HepG2 (cell line): ENCODE measurements at regions not wholly inside any gene's neighbourhood (a gene's known extent, or its start where the extent isn't known, plus 50 kb on each side); places are given as distances from the start of the nearest gene placed in this dataset.

ENCODE experiments used
- ARHGAP35 ChIP-seq: sonication (generic); formaldehyde crosslinking; IDR thresholded peaks from 2 replicates; pipeline ENCODE4 v1.9.0; 2022; ENCODE audit warnings: mild to moderate bottlenecking, inconsistent platforms, moderate library complexity, missing genetic modification reagents, borderline replicate concordance
- ATF7 ChIP-seq, 2 experiments: fragments of 450-650 bp in 1 of 2; sonication (generic) in 1 of 2; formaldehyde crosslinking in 1 of 2; IDR thresholded peaks; 2 replicates each; pipeline versions ENCODE4 v1.4.0 to v1.6.1; 2016 to 2020; ENCODE audit warnings: antibody characterized with exemption in 1 of 2, mild to moderate bottlenecking in 1 of 2, missing genetic modification reagents in 1 of 2
- DNMT3B ChIP-seq: conservative IDR thresholded peaks from 2 replicates; pipeline ENCODE4 v1.6.1; 2016; ENCODE audit warnings: missing biosample characterization, control low read depth
- ELF3 ChIP-seq: IDR thresholded peaks from 2 replicates; pipeline ENCODE4 v1.6.1; 2016; ENCODE audit warnings: missing genetic modification reagents, missing compliant biosample characterization
- ESRRA ChIP-seq: sonication (generic); formaldehyde crosslinking; IDR thresholded peaks from 2 replicates; pipeline ENCODE4 v1.5.1; 2020; ENCODE audit warnings: mild to moderate bottlenecking, low read depth, missing genetic modification reagents
- GPN1 ChIP-seq: sonication (generic); formaldehyde crosslinking; IDR thresholded peaks from 2 replicates; pipeline ENCODE4 v1.5.1; 2020; ENCODE audit warnings: missing genetic modification reagents, borderline replicate concordance
- HDAC1 ChIP-seq: sonication (generic); formaldehyde crosslinking; IDR thresholded peaks from 2 replicates; pipeline ENCODE4 v1.5.1; 2020; ENCODE audit warnings: mild to moderate bottlenecking, missing genetic modification reagents
- KLF11 ChIP-seq: IDR thresholded peaks from 2 replicates; pipeline ENCODE4 v1.6.1; 2016; ENCODE audit warnings: missing compliant biosample characterization
- MIER3 ChIP-seq: IDR thresholded peaks from 2 replicates; pipeline ENCODE4 v1.6.1; 2016; ENCODE audit warnings: missing compliant biosample characterization, borderline replicate concordance
- MLLT10 ChIP-seq: sonication (generic); formaldehyde crosslinking; IDR thresholded peaks from 2 replicates; pipeline ENCODE4 v1.4.0; 2020; ENCODE audit warnings: missing genetic modification reagents
- NCOR1 ChIP-seq: fragments of 200-600 bp; sonication (generic); IDR thresholded peaks from 2 replicates; pipeline ENCODE4 v1.7.0; 2017; ENCODE audit warnings: antibody characterized with exemption, low read length, borderline replicate concordance
- RBAK ChIP-seq: sonication (generic); formaldehyde crosslinking; IDR thresholded peaks from 2 replicates; pipeline ENCODE4 v1.5.1; 2020; ENCODE audit warnings: mild to moderate bottlenecking, missing genetic modification reagents
- RORA ChIP-seq: sonication (generic); formaldehyde crosslinking; IDR thresholded peaks from 2 replicates; pipeline ENCODE4 v1.5.0; 2020; ENCODE audit warnings: mild to moderate bottlenecking, missing genetic modification reagents, moderate library complexity
- TBX3 ChIP-seq: fragments of 450-650 bp; IDR thresholded peaks from 2 replicates; pipeline ENCODE4 v1.6.1; 2017; ENCODE audit warnings: antibody characterized with exemption, mild to moderate bottlenecking, inconsistent platforms, borderline replicate concordance
- TOE1 ChIP-seq: sonication (generic); formaldehyde crosslinking; IDR thresholded peaks from 2 replicates; pipeline ENCODE4 v1.4.0; 2020; ENCODE audit warnings: mild to moderate bottlenecking, missing genetic modification reagents
- YEATS2 ChIP-seq: sonication (generic); formaldehyde crosslinking; IDR thresholded peaks from 2 replicates; pipeline ENCODE4 v1.4.0; 2020; ENCODE audit warnings: missing genetic modification reagents, borderline replicate concordance
- ZBTB46 ChIP-seq: sonication (generic); formaldehyde crosslinking; IDR thresholded peaks from 2 replicates; pipeline ENCODE4 v1.4.0; 2020; ENCODE audit warnings: mild to moderate bottlenecking, missing genetic modification reagents, borderline replicate concordance
- ZFP90 ChIP-seq: sonication (generic); formaldehyde crosslinking; IDR thresholded peaks from 2 replicates; pipeline ENCODE4 v1.8.0; 2022; ENCODE audit warnings: missing genetic modification reagents, mild to moderate bottlenecking, inconsistent platforms, borderline replicate concordance
- ZIK1 ChIP-seq: sonication (generic); formaldehyde crosslinking; IDR thresholded peaks from 2 replicates; pipeline ENCODE4 v1.5.0; 2020; ENCODE audit warnings: mild to moderate bottlenecking, low read depth, missing genetic modification reagents, borderline replicate concordance
- ZKSCAN8 ChIP-seq: IDR thresholded peaks from 2 replicates; pipeline ENCODE4 v1.6.1; 2016; ENCODE audit warnings: borderline replicate concordance, missing genetic modification reagents, missing compliant biosample characterization
- ZNF383 ChIP-seq: sonication (generic); formaldehyde crosslinking; IDR thresholded peaks from 2 replicates; pipeline ENCODE4 v1.4.0; 2020; ENCODE audit warnings: missing genetic modification reagents, mild to moderate bottlenecking, borderline replicate concordance
- ZNF747 ChIP-seq: sonication (generic); formaldehyde crosslinking; IDR thresholded peaks from 2 replicates; pipeline ENCODE4 v1.8.1; 2023; ENCODE audit warnings: missing genetic modification reagents, mild to moderate bottlenecking, borderline replicate concordance
- ZNF775 ChIP-seq: sonication (generic); formaldehyde crosslinking; IDR thresholded peaks from 2 replicates; pipeline ENCODE4 v1.4.0; 2020; ENCODE audit warnings: missing genetic modification reagents, mild to moderate bottlenecking, moderate library complexity, borderline replicate concordance
- ZNF816 ChIP-seq: sonication (generic); formaldehyde crosslinking; IDR thresholded peaks from 2 replicates; pipeline ENCODE4 v1.8.0; 2022; ENCODE audit warnings: missing genetic modification reagents, mild to moderate bottlenecking, borderline replicate concordance
- ZNF850 ChIP-seq: sonication (generic); formaldehyde crosslinking; conservative IDR thresholded peaks from 2 replicates; pipeline ENCODE4 v1.9.0; 2021; ENCODE audit warnings: mild to moderate bottlenecking, missing genetic modification reagents
- TF ChIP-seq, protein P1 (sequence below): IDR thresholded peaks from 2 replicates; pipeline ENCODE4 v1.6.1; 2016; ENCODE audit warnings: missing compliant biosample characterization, missing genetic modification reagents, borderline replicate concordance
- TF ChIP-seq, protein P2 (sequence below): sonication (generic); formaldehyde crosslinking; IDR thresholded peaks from 2 replicates; pipeline ENCODE4 v1.5.1; 2020; ENCODE audit warnings: missing genetic modification reagents, mild to moderate bottlenecking, borderline replicate concordance

- TF ChIP-seq ESRRA (CRISPR knock-in tag) (peak; percentile 99), YEATS2 (CRISPR knock-in tag) (peak; percentile 48; the same call in 1 of the 2 replicates), ATF7 (IDR thresholded peaks at IDR 0.05) (no peak), ATF7 (CRISPR knock-in tag; IDR thresholded peaks at IDR 0.05) (no peak; the same call in 1 of the 2 replicates), ZNF747 (CRISPR knock-in tag) (peak; percentile 77; the same call in 1 of the 2 replicates), HDAC1 (CRISPR knock-in tag) (peak; percentile 95), ELF3 (CRISPR knock-in tag) (peak; percentile 93), ZKSCAN8 (peak; percentile 90), TOE1 (0 out of 2 replicates have a peak, but pooled peaks have one; percentile 73), ZIK1 (CRISPR knock-in tag) (no peak), TBX3 (peak; percentile 77; the same call in 1 of the 2 replicates), ZFP90 (CRISPR knock-in tag) (0 out of 2 replicates have a peak, but pooled peaks have one; percentile 53), ZNF816 (CRISPR knock-in tag) (no peak; the same call in 1 of the 2 replicates), MLLT10 (CRISPR knock-in tag) (peak; percentile 13; the same call in 1 of the 2 replicates), ZNF850 (no peak), GPN1 (CRISPR knock-in tag) (no peak), RORA (CRISPR knock-in tag) (no peak), NCOR1 (peak; percentile 100), KLF11 (CRISPR knock-in tag) (peak; percentile 93), MIER3 (CRISPR knock-in tag) (peak; percentile 96), ZNF775 (0 out of 2 replicates have a peak, but pooled peaks have one; percentile 45), ZNF383 (no peak), ZBTB46 (no peak), RBAK (CRISPR knock-in tag) (peak; percentile 72; the same call in 1 of the 2 replicates), ARHGAP35 (no peak), DNMT3B (CRISPR knock-in tag) (peak; percentile 71; the same call in 1 of the 2 replicates)
- TF ChIP-seq, protein P1, sequence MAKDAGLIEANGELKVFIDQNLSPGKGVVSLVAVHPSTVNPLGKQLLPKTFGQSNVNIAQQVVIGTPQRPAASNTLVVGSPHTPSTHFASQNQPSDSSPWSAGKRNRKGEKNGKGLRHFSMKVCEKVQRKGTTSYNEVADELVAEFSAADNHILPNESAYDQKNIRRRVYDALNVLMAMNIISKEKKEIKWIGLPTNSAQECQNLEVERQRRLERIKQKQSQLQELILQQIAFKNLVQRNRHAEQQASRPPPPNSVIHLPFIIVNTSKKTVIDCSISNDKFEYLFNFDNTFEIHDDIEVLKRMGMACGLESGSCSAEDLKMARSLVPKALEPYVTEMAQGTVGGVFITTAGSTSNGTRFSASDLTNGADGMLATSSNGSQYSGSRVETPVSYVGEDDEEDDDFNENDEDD (CRISPR knock-in tag), result peak; percentile 91
- TF ChIP-seq, protein P2, sequence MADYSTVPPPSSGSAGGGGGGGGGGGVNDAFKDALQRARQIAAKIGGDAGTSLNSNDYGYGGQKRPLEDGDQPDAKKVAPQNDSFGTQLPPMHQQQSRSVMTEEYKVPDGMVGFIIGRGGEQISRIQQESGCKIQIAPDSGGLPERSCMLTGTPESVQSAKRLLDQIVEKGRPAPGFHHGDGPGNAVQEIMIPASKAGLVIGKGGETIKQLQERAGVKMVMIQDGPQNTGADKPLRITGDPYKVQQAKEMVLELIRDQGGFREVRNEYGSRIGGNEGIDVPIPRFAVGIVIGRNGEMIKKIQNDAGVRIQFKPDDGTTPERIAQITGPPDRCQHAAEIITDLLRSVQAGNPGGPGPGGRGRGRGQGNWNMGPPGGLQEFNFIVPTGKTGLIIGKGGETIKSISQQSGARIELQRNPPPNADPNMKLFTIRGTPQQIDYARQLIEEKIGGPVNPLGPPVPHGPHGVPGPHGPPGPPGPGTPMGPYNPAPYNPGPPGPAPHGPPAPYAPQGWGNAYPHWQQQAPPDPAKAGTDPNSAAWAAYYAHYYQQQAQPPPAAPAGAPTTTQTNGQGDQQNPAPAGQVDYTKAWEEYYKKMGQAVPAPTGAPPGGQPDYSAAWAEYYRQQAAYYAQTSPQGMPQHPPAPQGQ (CRISPR knock-in tag), result no peak
These were observed 72.5 kb upstream of the ID2 start (continued) for GRCh38 chr2:8609357-8609811.
